Left lobe of liver (tissue), 2 donors: ENCODE measurements at regions not wholly inside any gene's neighbourhood (a gene's known extent, or its start where the extent isn't known, plus 50 kb on each side); places are given as distances from the start of the nearest gene placed in this dataset.
"Not testable (repeated sequence)": the region's sequence is repeated elsewhere in the genome, so short reads cannot be mapped to it uniquely, and the experiment has no call there.

Experiments
- ATAC-seq: fragments of 200-7000 bp; cut with Tn5 transposase; one replicate; pipeline ENCODE4 v1.9.1; 2020; ENCODE audit warnings: mild to moderate bottlenecking, moderate library complexity
- DNase-seq: peaks from one replicate; pipeline ENCODE4 v3.0.0-alpha.2; 2020; ENCODE audit warnings: low spot score
- donor health status: DM: no; HTN: no; CAD: no; lungs with moderate emphysema.
- donor health status: DM: no; HTN: yes; CAD: no.

DNA sequence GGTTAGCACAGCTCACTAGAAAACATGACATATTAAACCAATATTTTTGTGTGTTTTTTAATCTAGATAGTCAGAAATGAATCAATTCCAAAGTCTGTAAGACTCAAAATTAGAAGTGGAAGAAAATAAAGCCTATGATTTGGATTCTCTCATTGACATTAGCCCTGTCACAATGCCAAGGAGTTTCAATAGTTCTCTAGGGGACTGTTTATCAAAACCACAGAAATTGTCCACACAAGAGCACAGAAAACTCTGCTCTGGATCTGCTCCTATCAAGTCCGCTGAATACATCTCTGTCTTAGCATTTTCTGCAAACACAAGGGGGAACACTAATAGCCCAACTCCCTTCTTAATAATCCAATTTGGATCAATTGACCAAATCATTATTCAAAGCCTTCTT, 152.0 kb downstream of the HS3ST3B1 start:
- no peak for DNase-seq
- ATAC-seq = no peak

DNA sequence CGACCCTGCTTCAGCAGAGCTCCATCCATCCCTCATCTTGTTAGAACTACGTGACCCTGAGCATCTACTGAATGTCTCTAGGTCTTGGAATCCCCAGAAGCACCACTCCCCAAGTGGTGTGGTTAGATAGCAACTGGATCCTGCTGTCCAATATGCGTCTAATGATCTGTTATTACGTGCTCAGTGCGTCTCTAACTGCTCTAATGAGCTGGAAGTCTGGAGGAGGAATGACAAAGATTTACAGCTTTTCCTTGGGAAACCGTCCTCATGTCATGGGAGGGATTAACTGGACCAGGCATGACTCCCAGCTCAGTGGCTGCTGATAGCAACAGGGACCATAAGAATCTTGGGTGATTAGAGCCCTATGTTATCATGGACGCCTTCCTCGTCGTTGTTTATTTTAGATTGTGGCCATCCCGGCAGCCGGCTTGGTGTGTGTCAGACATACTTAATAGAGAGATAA, 150.9 kb downstream of the HS3ST3B1 start:
- DNase-seq (no peak), ATAC-seq (peak; percentile 52)

DNA sequence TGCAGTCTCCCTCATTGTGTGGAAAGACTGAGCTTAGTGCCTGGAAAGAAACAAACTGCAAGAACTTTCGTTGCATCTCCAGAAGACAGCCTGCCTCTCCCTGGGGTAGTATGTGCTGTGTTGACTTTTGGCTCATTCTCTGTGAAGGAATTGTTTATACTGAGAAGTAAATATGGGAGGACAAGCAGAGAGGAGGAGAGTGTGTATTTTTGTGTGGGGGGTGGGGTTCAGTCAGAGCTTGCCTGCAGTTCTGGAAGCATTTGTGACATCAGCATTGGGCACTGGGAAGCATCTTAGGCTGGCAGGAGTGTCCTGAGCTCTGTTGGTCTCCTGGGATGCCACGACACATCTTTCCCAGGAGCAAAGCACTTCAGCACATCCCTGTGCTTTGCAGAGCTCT, 147.9 kb downstream of the HS3ST3B1 start:
- ATAC-seq (no peak), DNase-seq (no peak)

DNA sequence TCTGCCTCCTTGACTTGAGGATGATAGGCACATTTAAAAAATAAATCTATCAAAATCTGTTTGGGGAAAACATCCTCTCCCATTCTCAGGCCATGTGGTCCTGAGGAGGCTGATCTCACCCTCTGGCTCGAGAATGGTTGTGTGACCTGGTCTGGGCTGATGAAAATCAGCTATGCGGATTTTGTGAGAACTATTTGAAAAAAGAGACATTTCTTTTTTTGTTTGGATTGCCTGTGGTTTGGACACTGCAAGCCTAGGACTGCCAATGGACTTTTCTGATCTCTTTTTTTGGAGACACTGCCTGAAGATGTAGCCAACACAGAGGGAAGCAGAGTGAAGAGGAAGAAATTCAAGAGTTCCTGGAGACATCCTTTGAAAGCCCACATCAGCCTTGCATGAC, 145.9 kb downstream of the HS3ST3B1 start:
- DNase-seq (no peak), ATAC-seq (no peak)

DNA sequence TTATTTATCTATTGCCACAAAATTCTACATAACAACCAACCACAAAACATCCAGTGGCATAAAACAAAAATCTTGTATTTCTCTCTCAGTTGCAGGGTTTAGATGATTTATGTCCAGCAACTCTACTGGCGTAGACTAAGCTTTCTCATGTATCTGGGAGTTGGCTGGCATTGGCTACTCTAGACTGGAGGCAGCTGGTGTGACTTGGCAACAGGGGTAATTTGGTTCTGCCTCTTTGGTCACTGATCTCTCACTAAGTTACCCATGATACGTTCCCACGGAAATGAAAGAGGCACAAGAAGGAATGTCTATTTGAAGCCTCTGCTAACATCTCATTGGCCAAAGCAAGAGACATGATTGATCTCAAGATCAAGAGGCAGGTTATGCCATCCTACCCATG, 144.0 kb downstream of the HS3ST3B1 start:
- ATAC-seq (no peak), DNase-seq (no peak)

DNA sequence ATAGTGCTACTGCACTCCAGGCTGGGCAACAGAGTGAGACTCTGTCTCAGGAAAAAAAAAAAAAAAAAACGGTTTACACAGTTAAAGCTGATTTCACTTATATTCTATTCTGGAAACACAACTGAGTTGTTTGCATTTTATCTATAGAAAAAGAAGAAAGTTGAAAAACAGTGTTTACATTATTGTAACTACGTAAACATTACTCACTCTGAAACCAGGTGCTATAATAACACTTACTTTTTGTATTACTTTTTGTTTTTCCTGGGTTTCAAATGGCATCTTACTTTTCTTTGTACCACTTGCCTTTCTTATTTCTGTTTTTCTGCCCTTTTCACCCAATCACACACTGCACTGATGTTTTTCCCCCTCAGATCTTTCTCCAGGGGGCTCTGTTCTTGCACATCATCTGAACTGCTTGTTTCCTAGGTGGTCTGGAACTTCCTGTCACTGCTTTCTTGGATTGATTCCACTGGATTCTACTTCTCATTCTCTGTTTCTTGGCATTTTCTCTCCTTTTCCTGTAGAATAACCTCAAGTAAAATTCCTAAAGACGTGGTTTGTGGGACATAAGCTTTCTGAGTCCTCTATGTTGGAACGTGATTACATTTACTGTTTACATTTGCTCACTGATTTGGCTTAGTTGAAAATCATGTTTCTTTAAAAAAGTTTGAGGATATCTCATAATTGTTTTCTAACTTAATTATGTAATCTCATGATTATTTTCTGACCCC, 142.1 kb downstream of the HS3ST3B1 start:
- DNase-seq (no peak), ATAC-seq (no peak)

DNA sequence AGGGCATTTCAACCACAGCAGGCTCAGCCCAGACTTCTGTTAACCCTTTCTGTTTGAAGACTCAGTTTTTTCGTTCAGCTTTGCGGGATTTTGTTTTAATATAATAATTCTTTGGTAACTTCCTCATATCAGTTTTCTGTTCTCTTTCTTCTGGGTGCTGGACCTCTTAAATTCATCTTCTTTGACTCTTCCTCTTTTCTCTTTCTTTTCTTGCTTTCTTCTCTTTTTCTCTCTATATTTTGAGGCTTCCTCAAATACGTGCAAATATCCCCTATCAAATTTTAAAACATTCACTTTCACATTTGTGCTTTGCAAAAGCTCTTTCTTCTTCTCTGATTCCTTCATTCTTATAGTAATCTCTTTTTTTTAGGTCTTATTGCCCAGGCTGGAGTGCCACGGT, 136.3 kb downstream of the HS3ST3B1 start:
- no peak for DNase-seq
- ATAC-seq = no peak

DNA sequence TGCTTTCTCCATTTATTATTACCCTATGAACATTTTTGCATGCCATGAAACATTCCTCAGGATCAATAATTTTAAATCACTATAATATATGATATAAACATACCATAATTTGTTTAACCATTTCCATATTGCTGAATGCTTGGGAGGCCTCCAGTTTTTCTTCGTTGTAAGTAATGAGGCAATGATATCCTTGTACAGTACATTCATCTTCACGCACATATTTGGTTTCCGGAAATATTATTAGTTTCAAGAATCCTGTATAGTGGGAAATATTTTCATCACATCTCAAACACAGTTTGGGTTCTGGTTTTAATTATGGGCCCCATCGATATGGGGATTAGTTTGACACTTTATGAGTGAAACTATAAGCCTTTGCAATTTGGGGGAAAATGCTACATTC, 135.4 kb downstream of the HS3ST3B1 start:
- DNase-seq (no peak), ATAC-seq (no peak)

DNA sequence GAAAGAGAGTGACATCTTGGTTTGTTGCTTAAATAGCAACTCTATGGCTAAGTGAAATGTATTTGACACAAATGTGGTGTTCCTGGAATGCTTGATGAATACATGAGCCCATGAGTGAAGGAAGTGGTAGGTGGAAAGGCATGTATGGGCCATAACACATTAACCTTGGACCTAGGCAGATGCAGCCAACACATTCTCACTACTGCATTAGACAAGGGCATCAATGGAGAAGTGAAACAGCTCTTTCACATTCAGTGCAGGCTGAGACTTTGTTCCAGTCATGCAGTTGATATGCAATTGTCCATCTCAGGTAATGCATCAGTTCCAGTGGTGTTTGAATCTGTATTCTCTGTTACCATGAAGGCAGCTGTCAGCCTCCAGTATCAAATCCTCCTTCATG, 133.6 kb downstream of the HS3ST3B1 start:
- ATAC-seq (no peak), DNase-seq (no peak)

DNA sequence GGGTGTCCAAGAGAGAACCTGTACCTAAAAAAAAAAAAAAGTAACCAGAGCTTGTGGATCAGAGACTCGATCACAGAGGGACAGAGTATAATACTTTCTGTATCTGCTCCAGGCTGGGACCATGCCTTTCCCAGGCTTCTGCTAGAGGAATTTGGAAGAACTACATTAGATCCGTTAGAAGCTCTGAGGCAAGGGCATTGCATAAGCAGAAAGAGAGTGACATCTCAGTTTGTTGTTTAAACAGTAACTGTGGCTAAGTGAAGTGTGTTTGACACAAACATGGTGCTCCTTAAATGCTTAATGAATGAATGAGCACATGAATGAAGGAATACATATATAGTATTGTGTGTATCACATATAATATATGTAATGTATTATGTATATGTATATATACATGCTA, 131.2 kb downstream of the HS3ST3B1 start:
- ATAC-seq (peak; percentile 85), DNase-seq (no peak)

DNA sequence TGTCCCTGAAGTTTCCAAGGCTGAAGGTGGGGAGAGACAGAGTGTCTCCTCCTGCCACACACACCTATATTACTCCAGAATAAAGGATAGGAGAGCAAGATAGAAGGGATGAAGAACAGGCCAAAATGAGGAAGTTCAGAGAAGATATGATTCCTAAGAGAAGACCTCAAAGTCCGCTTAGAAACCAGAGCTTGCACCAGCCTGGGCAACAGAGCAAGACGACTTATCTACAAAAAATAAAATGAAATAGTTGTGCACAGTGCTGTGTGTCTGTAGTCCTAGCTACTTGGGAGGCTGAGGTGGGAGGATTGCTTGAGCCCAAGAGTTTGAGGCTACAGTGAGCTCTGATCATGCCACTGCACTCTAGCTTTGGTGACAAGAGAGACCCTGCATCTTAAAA, 128.2 kb downstream of the HS3ST3B1 start:
- DNase-seq (no peak), ATAC-seq (no peak)

DNA sequence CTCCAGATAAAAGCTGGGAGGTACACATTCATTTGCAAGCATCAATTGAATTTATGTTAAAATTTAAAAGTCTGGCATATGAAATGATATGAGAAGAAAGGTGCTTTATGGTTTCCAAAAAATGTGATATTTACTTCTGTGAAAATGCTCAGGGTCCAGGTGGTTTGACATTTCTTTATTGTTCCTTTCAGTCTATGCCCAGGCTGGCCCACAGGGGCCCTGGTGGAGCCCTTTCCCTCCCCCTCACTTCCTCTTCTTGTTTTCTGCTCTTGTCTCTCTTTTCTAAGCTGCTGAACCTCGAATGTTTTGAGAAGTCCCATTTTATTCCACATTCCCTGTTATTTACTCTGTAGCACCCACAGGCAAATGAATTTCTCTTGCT, 127.8 kb downstream of the HS3ST3B1 start:
- ATAC-seq (no peak), DNase-seq (no peak)

DNA sequence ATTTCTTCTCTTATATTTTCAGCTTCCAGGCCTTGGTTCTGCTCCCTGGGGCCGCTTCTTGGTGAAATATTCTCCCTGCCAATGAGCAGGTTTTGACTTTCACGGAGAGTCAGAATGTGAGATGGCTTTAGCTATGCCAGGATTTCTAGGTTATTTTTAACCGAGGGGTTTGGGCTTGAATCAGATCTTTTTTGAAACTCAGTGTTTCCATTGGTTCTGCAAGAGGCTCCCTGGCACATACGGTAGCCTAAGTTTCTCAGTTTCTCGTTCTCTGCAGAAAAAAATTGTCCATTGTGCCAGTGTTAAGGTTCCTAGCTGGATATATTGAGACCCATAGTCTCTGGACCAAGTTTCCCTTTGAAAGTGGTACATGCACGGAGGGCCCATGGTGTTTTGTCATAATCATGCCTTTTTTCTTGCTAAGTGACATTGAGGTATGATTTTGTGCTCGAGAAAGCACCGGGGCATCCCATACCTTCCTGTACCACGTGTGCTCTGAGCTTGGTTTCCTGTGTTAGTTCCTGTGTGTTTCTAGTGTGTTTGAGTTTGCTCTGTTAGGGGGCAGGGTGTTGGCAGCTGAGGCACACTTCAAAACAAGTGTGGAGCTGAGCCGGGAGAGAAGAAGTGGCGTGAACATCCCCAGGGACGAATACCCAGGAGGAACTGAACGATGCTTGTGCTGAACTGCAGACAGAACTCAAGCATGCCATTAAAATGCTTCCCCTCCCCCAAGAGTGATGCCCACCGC, 127.2 kb downstream of the HS3ST3B1 start:
- ATAC-seq (no peak), DNase-seq (no peak)

DNA sequence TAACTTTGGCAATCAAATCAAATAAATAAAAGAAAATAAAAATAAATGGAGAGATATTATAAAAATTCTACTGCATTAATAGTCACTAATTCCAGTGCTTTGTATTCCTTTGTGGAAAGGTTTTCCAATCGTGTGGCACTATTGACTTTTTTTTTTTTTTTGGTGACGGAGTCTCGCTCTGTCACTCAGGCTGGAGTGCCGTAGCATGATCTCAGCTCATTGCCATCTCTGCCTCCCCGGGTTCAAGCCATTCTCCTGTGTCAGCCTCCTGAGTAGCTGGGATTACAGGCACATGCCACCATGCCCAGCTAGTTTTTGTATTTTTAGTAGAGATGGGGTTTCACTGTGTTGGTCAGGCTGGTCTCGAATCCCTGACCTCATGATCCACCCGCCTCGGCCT, 122.3 kb downstream of the HS3ST3B1 start:
- ATAC-seq, DNase-seq: not testable (repeated sequence)

DNA sequence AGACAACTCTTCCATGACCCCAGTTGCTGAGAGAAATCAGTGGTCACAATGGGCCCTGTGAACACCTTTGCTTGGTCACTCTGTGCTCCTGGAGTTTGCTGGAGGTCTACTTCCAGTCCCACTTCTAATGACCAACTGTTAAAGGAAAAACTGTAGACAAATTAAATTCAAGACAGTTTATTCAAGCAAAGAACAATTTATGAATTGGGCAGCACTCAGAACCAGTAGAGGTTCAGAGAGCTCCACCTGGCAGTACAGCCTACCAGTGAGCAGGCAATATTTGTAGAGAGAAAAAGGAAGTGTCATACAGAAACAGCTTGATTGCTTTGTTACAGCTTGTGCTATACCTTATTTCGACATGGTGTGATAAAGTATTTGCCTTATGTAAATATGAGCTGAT, 116.5 kb downstream of the HS3ST3B1 start:
- DNase-seq (no peak), ATAC-seq (no peak)

DNA sequence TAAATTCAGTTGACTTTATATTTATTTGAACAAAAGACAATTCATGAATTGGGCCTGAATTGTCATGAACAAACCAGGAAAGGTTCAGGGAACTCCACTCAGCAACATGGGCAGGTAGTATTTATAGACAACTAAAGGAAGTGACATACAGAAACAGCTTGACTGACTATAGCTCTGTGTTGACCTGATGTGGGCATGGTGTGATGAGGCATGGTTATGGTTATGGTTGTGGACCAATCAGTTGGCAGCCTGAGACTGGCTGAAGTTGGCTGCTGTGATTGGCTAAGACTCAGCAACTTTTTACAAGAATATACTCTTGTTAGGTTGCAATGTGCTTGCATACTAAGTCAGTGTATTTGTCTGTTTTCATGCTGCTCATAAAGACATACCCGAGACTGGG, 108.4 kb downstream of the HS3ST3B1 start:
- DNase-seq = no peak
- ATAC-seq = no peak

DNA sequence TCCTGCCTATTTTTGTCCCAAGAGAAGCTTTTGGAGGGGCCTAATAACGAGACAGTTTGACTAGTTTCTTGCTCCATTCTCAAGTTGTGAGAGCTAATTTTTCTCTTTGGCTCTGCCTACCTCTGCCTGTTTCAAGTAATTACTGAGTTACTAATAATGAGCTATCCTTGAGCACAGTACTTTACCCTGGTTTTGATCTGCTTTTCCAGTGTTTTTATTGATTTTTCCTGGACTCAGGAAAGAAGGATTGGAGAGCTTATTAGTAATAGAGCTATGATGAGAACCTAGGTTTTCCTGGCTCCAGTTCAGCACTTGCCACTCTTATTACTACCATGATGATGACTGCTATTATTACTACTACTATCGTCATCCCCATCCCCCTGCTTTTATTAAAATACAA, 106.7 kb downstream of the HS3ST3B1 start:
- ATAC-seq (no peak), DNase-seq (no peak)

DNA sequence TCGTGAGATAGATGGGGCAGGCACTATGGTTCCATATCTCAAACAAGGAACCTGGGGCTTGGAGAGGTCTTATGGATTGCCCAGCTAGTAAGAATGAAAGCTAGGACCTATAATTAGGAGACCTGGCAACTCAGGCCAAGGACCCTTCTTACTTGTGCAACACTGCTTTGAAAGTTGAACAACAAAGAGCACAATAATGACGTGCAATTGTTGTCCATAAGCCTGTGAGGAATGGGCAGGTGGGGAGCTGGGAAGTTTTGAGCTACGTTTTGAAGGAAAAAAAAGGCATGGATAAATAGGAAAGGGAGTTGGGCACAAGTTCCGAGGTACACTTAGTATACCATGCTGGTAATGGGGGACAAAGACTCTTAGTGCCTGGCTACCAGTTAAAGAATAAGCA, 104.3 kb downstream of the HS3ST3B1 start:
- DNase-seq (no peak), ATAC-seq (no peak)
